RPMI7951 (cell line): ENCODE measurements at regions not wholly inside any gene's neighbourhood (a gene's known extent, or its start where the extent isn't known, plus 50 kb on each side); places are given as distances from the start of the nearest gene placed in this dataset.
"Not testable (repeated sequence)": the region's sequence is repeated elsewhere in the genome, so short reads cannot be mapped to it uniquely, and the experiment has no call there.

ENCODE experiments used
- DNase-seq: peaks from one replicate; pipeline ENCODE4 v3.0.0-alpha.2; 2012; ENCODE audit warnings: low read depth

DNA sequence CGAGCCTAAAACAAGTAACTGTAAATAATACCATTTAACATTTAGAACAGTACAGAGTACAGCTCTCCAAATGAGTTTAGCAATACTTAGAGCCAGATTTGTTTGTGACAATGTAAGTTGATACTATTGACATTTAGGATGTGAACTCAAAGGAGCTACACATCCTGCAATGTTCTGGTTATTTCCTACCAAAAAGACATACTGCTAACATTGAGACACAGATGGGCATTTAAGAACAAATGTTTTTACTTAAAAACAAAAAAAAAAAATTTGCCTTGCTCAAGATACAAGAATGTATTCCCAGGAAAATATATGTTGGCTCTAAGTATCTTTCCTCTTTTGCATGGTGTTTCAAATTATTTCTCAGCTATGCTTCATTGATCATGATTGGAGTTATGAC, 1464.8 kb upstream of the PRMT6 start:
- DNase-seq: no peak

DNA sequence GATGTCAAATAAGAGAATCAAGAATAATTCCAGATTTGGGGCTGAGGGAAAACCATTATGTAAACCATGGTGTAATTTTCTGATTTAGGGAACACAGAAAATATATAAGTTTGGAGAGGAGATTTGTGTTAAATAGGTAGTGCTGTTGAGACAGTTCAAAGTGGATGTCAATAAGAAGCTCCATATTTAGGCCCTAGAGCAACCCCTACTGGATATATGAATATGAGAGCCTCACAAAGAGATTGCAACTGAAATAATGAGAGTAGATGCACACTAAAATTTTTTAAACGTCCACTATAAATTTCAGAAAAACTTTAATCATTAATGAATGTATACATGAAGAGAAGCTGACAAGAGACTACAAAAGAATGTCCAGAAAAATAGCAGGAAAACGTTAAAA, 1447.8 kb upstream of the PRMT6 start:
- no peak for DNase-seq

DNA sequence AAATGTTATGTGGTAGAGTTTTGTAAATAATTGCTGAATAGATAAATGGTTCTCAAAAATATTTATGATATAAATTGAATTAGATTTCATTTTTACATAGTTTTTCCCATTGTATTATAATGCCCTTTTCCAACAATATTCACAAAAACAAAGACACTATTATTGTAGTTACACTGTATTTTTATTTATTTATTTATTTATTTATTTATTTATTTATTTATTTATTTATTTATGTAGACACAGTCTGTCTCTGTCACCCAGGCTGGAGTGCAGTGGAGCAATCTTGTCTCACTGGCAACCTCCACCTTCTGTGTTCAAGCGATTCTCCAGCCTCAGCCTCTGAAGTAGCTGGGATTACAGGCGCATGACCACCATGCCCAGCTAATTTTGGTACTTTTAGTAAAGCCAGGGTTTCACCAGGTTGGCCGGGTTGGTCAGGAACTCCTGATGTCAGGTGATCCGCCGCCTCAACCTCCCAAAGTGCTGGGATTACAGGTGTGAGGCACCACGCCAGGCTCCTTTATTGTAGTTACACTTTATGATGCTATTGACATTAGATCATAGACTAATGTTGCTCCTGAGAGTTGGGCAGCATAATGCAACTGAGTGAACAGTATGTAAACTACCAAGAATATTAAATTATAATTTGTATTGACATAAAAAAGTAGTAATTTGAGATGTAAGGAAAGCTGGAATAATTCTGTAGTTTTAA, 1430.0 kb upstream of the PRMT6 start:
- DNase-seq: no peak

DNA sequence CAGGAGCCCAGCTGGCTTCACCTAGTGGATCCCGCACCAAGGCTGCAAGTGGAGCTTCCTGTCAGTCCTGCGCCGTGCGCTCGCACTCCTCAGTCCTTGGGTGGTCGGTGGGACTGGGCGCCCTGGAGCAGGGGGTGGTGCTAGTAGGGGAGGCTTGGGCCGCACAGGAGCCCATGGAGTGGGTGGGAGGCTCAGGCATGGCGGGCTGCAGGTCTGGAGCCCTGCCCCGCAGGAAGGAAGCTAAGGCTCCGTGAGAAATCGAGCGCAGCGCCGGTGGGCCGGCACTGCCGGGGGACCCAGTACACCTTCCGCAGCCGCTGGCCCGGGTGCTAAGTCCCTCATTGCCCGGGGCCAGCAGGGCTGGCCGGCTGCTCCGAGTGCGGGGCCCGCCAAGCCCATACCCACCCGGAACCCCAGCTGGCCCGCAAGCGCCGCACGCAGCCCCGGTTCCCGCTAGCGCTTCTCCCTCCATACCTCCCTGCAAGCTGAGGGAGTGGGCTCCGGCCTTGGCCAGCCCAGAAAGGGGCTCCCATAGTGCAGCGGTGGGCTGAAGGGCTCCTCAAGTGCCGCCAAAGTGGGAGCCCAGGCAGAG, 1425.2 kb upstream of the PRMT6 start:
- DNase-seq: not testable (repeated sequence)

DNA sequence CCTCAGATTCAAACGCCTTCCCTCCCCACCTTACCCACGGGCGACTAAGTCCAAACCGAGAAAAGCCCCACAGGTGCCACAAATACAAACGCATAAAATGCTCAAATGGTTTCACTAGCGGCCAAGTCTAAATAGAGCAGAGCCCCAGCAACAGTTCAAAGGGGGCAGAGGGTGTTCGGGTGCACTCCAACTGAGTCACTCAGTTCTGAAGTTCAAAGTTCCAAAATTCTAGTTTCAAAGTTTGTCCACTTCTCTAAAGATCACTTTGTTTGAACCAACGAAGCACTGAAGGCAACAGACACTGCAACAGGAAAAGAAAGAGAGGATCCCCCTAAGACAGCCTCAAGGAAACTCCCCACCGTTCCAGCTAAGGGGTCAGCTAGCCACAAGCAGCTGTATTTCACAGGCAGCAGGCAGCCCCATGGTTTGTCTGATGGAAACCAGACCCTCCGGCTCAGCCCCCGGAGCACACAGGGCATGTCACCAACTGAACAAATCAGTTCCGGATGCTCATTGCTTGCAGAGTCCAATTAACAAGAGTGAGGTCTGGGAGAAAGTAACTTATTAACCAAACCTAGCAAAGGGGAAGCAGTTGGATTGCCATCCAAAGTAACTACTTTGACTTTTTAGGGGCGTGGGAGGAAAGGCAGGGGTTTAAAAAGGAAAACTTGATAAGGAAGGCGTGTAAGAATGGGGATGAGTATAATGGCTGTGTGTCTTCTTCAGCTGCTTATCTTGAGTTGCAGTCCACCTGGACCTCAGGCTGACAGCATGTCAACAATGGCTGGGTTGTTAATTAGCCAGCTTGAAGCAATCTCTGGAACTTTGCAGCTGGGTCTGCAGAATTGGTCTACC, 1423.9 kb upstream of the PRMT6 start:
- no peak for DNase-seq

DNA sequence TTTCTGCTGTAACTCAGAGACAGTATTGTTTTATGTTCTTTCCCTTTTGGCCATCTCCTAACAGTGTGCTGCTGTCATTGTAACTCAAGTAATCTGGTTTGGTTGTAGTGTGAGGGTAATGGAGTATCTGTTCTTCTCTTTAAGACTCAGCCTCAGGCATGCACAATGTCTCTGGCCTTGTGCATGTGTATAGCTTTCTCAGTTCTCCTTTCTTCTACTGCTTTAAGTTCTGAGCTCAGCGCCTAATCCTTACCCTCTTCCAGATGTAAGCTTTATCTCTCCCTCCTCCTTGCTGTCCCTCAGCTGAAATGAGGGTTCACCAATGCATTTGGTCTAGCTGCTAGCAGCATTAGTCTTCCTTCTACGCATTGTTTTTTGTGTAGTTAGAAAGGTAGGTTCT, 1420.4 kb upstream of the PRMT6 start:
- no peak for DNase-seq

DNA sequence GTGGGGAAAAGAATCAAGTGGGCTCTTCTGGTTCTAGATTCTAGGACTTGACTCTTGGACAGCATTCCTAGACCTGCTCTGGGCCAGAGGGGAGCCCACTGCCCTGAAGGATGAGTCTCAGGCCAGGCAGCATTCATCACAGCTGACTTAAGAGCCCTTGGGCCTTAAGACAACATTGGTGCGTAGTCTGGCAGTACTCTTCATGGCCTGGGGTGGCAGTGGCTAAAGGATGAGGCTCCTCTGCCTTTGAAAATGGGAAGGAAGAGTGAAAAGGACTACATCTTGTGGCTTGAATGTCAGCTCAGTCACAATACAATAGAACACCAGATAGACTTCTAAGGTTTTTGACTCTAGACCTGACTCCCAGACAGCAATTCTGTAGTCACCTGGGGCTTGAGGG, 1415.1 kb upstream of the PRMT6 start:
- no peak for DNase-seq

- DNase-seq: no peak
Observed at GRCh38 chr1:105652109-105652508, 1404.4 kb upstream of the PRMT6 start.

- no peak for DNase-seq
Observed at GRCh38 chr1:105655032-105655431, 1401.4 kb upstream of the PRMT6 start.

DNA sequence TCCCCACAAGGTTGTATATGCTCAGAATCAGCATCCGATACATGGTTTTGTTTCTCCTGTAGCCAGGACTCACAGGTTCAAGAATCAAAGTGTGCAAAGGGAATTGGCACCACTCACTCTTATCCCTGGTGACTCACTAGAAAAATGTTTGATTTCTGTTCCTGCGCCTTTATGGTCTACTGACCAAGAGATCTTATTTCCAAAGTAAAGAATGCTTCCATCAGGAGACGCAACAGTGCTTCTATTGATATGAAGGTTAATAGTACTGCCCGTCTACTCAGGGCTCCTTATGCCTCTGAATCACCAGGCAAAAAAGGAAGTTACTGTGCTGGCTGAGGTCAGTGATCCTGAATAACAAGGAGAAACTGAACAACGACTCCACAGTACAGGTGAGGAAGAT, 1392.0 kb upstream of the PRMT6 start:
- DNase-seq: no peak

DNA sequence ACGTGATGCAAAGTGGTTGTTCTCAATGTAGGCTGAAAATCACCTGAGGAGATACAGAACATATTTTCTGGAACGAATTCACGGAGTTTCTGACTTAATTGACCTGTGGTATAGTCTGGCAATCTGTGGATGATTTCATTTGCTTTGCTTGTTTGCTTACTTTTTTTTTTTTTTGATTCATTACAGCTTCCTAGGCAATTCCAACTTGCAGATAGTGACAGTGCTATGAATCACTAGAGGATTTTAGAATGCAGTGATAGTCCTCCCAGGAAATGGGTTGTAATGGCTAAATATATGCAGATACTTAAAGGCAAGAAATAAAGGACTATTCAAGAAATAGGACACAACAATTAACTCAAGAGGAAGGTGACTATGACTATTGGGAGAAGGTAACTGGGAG, 1378.1 kb upstream of the PRMT6 start:
- no peak for DNase-seq

- DNase-seq: no peak
Observed at GRCh38 chr1:105684714-105685113, 1371.8 kb upstream of the PRMT6 start.

GRCh38 chr1:105686026-105686425, 1370.4 kb upstream of the PRMT6 start:
- no peak for DNase-seq

DNA sequence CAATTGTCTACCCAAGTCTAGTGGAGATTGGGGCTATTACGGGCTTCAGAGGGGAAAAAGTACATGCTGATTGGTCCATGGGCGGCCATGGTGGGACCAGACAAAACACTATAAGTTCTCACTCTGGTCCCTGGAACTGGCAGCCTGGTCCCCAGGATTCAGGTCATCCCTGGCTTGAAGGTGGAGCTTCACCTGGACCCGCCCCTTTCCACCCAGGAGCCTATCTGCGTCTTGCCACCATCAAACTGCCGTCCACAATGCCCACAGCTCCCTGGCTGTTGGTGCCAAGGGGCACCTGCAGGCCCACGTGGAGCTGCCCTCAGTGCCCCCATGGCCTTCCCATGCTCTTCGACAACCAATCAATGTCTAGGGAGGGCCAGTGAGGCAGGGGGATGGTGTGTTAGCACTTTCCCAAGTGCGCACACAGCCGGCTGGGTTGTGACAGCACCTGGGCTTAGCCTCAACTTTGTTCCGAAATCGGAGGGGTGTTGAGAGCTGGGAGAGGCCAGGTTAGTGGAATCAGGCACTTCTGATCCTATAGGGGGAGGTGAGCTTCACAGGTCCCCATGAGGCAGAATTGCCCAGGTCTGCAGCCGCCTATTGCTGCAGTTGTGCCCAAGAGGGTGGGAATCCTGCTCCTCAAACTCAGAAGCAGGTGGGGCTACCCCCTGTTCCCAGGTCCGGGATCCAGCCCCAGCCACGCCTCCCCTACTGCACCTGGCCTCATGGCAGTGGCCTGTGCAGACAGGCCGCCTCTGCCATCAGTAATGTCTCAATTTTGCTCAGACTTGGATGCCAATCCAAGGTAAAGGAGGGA, 1369.4 kb upstream of the PRMT6 start:
- DNase-seq: no peak

GRCh38 chr1:105700723-105701122, 1355.8 kb upstream of the PRMT6 start:
- DNase-seq: no peak

- DNase-seq: no peak
Observed at GRCh38 chr1:105724286-105724685, 1332.2 kb upstream of the PRMT6 start.

GRCh38 chr1:105730701-105731100, 1325.8 kb upstream of the PRMT6 start:
- DNase-seq: no peak

DNA sequence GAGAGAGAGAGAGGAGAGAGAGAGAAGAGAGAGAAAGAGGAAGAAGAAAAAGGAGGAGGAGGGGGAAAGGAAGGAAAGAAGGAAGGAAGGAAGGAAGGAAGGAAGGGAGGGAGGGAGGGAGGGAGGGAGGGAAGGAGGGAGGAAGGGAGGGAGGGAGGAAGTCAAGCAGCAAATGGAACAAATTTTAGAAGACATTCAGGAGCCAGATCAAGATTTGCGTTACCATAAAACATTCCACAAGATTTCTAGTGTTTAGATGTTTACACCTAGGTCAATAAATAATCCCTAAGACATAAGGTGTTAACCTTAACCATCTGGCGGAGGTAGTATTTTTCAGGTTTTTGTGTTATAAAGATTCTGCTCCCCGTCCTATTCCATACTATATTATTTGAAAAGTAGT, 1320.1 kb upstream of the PRMT6 start:
- no peak for DNase-seq

DNA sequence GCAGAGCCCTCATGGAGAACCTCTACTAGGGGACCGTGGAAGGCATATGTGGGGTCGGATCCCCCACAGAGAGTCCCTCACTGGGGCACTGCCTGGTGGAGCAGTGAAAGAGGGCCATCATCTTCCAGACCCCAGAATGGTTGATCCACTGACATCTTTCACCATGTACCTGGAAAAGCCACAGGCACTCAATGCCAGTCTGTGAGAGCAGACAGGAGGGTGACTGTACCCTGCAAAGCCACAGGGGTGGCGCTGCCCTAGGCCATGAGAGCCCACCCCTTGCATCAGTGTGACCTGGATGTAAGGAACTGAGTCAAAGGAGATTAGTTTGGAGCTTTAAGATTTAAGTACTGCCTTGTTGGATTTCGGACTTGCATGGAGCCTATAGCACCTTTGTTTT, 1276.7 kb upstream of the PRMT6 start:
- no peak for DNase-seq

DNA sequence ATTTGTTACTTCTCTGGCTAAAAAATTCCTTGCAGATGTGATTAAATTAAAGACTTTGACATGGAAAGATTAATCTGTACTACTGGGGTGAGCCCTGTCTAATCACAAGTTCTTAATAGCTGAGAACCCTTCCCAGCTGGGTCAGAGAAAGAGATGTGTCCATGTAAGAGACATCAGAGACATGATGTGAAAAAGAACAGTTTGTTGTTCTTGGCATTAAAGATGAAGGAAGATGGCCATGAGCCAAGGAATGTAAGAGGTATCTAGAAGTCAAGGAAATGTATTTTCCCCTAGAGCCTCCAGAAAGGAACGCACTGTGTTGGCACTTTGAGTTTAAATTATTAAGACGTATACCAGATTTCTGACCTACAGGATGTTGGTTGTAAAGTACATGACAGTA, 1271.5 kb upstream of the PRMT6 start:
- DNase-seq: no peak

GRCh38 chr1:105793536-105794146, 1262.8 kb upstream of the PRMT6 start:
- peak; percentile 3 for DNase-seq

GRCh38 chr1:105795741-105796140, 1260.7 kb upstream of the PRMT6 start:
- DNase-seq: no peak
